Muscle of leg (tissue), 3 donors: ENCODE measurements at regions not wholly inside any gene's neighbourhood (a gene's known extent, or its start where the extent isn't known, plus 50 kb on each side); places are given as distances from the start of the nearest gene placed in this dataset.
"Not testable (repeated sequence)": the region's sequence is repeated elsewhere in the genome, so short reads cannot be mapped to it uniquely, and the experiment has no call there.

Source experiments
- DNase-seq: peaks from one replicate; pipeline ENCODE4 v3.0.0; 2013
- H3K27ac ChIP-seq: one replicate; pipeline ENCODE4 v1.5.1; 2013; ENCODE audit warnings: mild to moderate bottlenecking, low read length, control low read depth
- H3K27me3 ChIP-seq: one replicate; pipeline ENCODE4 v1.6.1; 2013; ENCODE audit warnings: low read length; ENCODE audit not compliant: control insufficient read depth, insufficient read depth
- H3K36me3 ChIP-seq: one replicate; pipeline ENCODE4 v1.6.1; 2013; ENCODE audit warnings: low read length; ENCODE audit not compliant: control insufficient read depth, insufficient read depth
- H3K4me1 ChIP-seq: one replicate; pipeline ENCODE4 v1.6.1; 2013; ENCODE audit warnings: low read length; ENCODE audit not compliant: control insufficient read depth, insufficient read depth
- H3K4me3 ChIP-seq: one replicate; pipeline ENCODE4 v1.5.1; 2013; ENCODE audit warnings: low read length, control low read depth
- H3K9me3 ChIP-seq: replicated peaks from 2 replicates; pipeline ENCODE4 v1.6.1; 2013; ENCODE audit warnings: low read depth, low read length; ENCODE audit not compliant: control insufficient read depth
- WGBS: methylation state at CpG from one replicate; pipeline ENCODE4 v1.1.5; 2013; ENCODE audit warnings: missing lambda C conversion rate; ENCODE audit not compliant: insufficient coverage; 5-methylcytosine and 5-hydroxymethylcytosine counted together

- Histone ChIP-seq H3K4me3 (no peak overlapping the region), H3K9me3 (peaks cover 4% of the 10 kb centered on the region), H3K27me3 (no peaks in the 10 kb centered on the region), H3K4me1 (no peaks in the 10 kb centered on the region), H3K27ac (no peak overlapping the region), H3K36me3 (no peaks in the 10 kb centered on the region)
- DNase-seq, result no peak
- WGBS, result no CpG with 5 or more reads among the region's 2 CpGs
These were observed 346.4 kb upstream of the PRKX start for GRCh38 chrX:4059893-4060292.

GRCh38 chrX:4043951-4044350 is 330.5 kb upstream of the PRKX start:
- Histone ChIP-seq H3K4me1 (no peaks in the 10 kb centered on the region), H3K4me3 (no peak overlapping the region), H3K27ac (no peak overlapping the region), H3K27me3 (no peaks in the 10 kb centered on the region), H3K9me3 (no peaks in the 10 kb centered on the region), H3K36me3 (no peaks in the 10 kb centered on the region)
- 73% methylated on average over 4 of the region's 6 CpGs for WGBS
- no peak for DNase-seq

GRCh38 chrX:4035874-4036273 is 322.4 kb upstream of the PRKX start:
- Histone ChIP-seq H3K9me3 (no peaks in the 10 kb centered on the region), H3K4me3 (no peak overlapping the region), H3K36me3 (no peaks in the 10 kb centered on the region), H3K4me1 (no peaks in the 10 kb centered on the region), H3K27ac (no peak overlapping the region), H3K27me3 (no peaks in the 10 kb centered on the region)
- DNase-seq, result no peak
- no CpG with 5 or more reads among the region's 2 CpGs for WGBS

- 80% methylated on average over 1 of the region's 7 CpGs for WGBS
These were observed 314.7 kb upstream of the PRKX start for GRCh38 chrX:4028151-4028550.

GRCh38 chrX:4005281-4005680 is 291.8 kb upstream of the PRKX start:
- DNase-seq, result no peak
- Histone ChIP-seq H3K4me1 (no peaks in the 10 kb centered on the region), H3K27ac (no peak overlapping the region), H3K4me3 (no peak overlapping the region), H3K9me3 (no peaks in the 10 kb centered on the region), H3K27me3 (peaks cover 2% of the 10 kb centered on the region), H3K36me3 (no peaks in the 10 kb centered on the region)
- 67% methylated on average over 2 of the region's 5 CpGs for WGBS

More at GRCh38 chrX:4028151-4028550, 314.7 kb upstream of the PRKX start:
- Histone ChIP-seq H3K36me3 (no peaks in the 10 kb centered on the region), H3K4me3 (no peak overlapping the region), H3K27ac (no peak overlapping the region), H3K9me3 (no peaks in the 10 kb centered on the region), H3K4me1 (no peaks in the 10 kb centered on the region), H3K27me3 (no peaks in the 10 kb centered on the region)
- DNase-seq, result no peak

- no peak for DNase-seq
- Histone ChIP-seq H3K27me3 (peaks cover 2% of the 10 kb centered on the region), H3K9me3 (no peaks in the 10 kb centered on the region), H3K4me3 (no peak overlapping the region), H3K36me3 (no peaks in the 10 kb centered on the region), H3K4me1 (no peaks in the 10 kb centered on the region), H3K27ac (no peak overlapping the region)
These were observed 291.4 kb upstream of the PRKX start for GRCh38 chrX:4004822-4005221.

GRCh38 chrX:3994315-3994714 is 280.9 kb upstream of the PRKX start:
- no peak for DNase-seq
- WGBS, result no CpG with 5 or more reads among the region's 1 CpG
- Histone ChIP-seq H3K27ac (no peak overlapping the region), H3K9me3 (peaks cover 3% of the 10 kb centered on the region), H3K4me1 (no peaks in the 10 kb centered on the region), H3K27me3 (no peaks in the 10 kb centered on the region), H3K36me3 (no peaks in the 10 kb centered on the region), H3K4me3 (no peak overlapping the region)

GRCh38 chrX:3990569-3990968 is 277.1 kb upstream of the PRKX start:
- Histone ChIP-seq H3K4me1 (no peaks in the 10 kb centered on the region), H3K27me3 (peaks cover 3% of the 10 kb centered on the region), H3K4me3 (no peak overlapping the region), H3K36me3 (no peaks in the 10 kb centered on the region), H3K27ac (no peak overlapping the region), H3K9me3 (peaks cover 3% of the 10 kb centered on the region)
- no CpG with 5 or more reads among the region's 1 CpG for WGBS
- DNase-seq, result peak; percentile 1

GRCh38 chrX:3972104-3972858 is 258.8 kb upstream of the PRKX start:
- H3K9me3 ChIP-seq, H3K27ac ChIP-seq, H3K27me3 ChIP-seq, H3K36me3 ChIP-seq, DNase-seq, H3K4me3 ChIP-seq, H3K4me1 ChIP-seq: not testable (repeated sequence)
- 62% methylated on average over 4 of the region's 8 CpGs for WGBS

- no CpG with 5 or more reads among the region's 4 CpGs for WGBS
- H3K27ac ChIP-seq, result no peak overlapping the region
These were observed 255.3 kb upstream of the PRKX start for GRCh38 chrX:3968749-3969148.

GRCh38 chrX:3963980-3964379 is 250.5 kb upstream of the PRKX start:
- DNase-seq, result no peak
- H3K36me3 ChIP-seq, result no peaks in the 10 kb centered on the region
- no peaks in the 10 kb centered on the region for H3K4me1 ChIP-seq
- no peak overlapping the region for H3K27ac ChIP-seq
- H3K27me3 ChIP-seq, result peaks cover 3% of the 10 kb centered on the region
- H3K4me3 ChIP-seq, result no peak overlapping the region
- 40% methylated on average over 1 of the region's 6 CpGs for WGBS
- no peaks in the 10 kb centered on the region for H3K9me3 ChIP-seq

More at GRCh38 chrX:3968749-3969148, 255.3 kb upstream of the PRKX start:
- Histone ChIP-seq H3K27me3 (peaks cover 3% of the 10 kb centered on the region), H3K4me1 (no peaks in the 10 kb centered on the region), H3K4me3 (no peak overlapping the region), H3K36me3 (no peaks in the 10 kb centered on the region), H3K9me3 (no peaks in the 10 kb centered on the region)
- no peak for DNase-seq
